GM12891 (cell line): ENCODE measurements at regions not wholly inside any gene's neighbourhood (a gene's known extent, or its start where the extent isn't known, plus 50 kb on each side); places are given as distances from the start of the nearest gene placed in this dataset.

Experiments used
- POLR2A ChIP-seq: IDR thresholded peaks from 2 replicates; pipeline ENCODE4 v1.6.1; 2011; ENCODE audit warnings: low read depth, low read length, control low read depth
- TAF1 ChIP-seq: IDR thresholded peaks from 2 replicates; pipeline ENCODE4 v1.6.1; 2011; ENCODE audit warnings: low read depth, low read length, control low read depth

GRCh38 chr5:169394371-169394770 lies 93.4 kb upstream of the SLIT3 start:
- TF ChIP-seq POLR2A (no peak), TAF1 (no peak)
